ENCODE measurements at regions not wholly inside any gene's neighbourhood (a gene's known extent, or its start where the extent isn't known, plus 50 kb on each side); places are given as distances from the start of the nearest gene placed in this dataset.

DNA sequence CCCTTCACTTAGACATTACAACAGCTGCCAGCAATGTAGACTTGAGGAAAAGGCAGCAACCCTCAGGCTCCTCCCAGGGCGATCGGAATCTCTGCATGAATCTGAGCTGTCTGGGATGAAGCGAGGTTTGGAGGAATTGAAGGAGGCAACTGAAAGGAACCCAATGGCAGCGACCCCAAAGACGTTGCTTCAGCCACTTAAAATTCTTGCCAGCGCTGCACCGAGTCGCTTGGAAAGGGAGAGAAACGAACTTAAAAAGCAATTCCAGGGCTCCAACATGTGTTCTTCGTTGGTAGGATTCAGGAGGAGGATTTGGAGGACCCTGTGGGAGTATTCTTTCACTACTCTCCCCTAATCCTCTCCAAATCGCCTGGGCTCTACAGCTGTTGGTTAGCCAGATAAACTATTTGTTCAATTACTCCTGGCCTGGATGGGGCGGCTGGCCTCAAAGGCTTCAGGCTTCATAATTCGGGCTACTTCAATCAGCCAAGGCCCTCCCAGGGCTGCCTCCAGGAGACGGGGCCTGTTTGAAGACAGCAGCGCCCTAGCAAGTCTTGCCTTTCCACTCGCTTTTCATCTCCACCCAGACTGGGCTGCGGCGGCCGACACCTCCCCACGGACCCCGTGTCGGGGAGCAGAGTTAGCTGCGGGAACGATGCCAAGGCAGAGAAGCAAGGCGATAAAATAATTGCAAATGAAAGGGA lies 72.4 kb upstream of the TMEM45B start:
- ChIA-PET POLR2A (no interaction called here), CTCF (interaction anchor here (0.7 kb wide), 1 partner anchor 453 kb away, joined by 3 read pairs; no protein-coding TSS in a partner anchor)
- H3K36me3 ChIP-seq (ENCODE audit: control insufficient read depth, insufficient read depth, low read length), result no peaks in the 10 kb centered on the region
- in situ Hi-C loops (cut with HindIII; ENCODE audit: low pct_unique_long_range_greater_than_20kb, low sequenced_read_pairs) (no loop called here), intact Hi-C loops (cut with micrococcal nuclease; ENCODE audit: unreplicated experiment) (loop anchor here (10.0 kb wide), 1 partner anchor 628 kb away; no protein-coding TSS in a partner anchor)
- ATAC-seq (no peak; the same call in 1 of the 2 replicates), DNase-seq (ENCODE audit: low read depth, low spot score) (no peak)
- no peak overlapping the region for H3K27ac ChIP-seq (ENCODE audit: low read length)
- no peak overlapping the region for H3K4me3 ChIP-seq (ENCODE audit: low read depth in 2 of 2, low read length in 2 of 2)
- no peaks in the 10 kb centered on the region for H3K9me3 ChIP-seq (ENCODE audit: control insufficient read depth, insufficient read depth, low read depth, low read length)
- H3K27me3 ChIP-seq (ENCODE audit: control insufficient read depth, insufficient read depth, low read length), result no peaks in the 10 kb centered on the region
- H3K4me1 ChIP-seq (ENCODE audit: control insufficient read depth, insufficient read depth, low read length), result no peaks in the 10 kb centered on the region
- TF ChIP-seq, protein P1, sequence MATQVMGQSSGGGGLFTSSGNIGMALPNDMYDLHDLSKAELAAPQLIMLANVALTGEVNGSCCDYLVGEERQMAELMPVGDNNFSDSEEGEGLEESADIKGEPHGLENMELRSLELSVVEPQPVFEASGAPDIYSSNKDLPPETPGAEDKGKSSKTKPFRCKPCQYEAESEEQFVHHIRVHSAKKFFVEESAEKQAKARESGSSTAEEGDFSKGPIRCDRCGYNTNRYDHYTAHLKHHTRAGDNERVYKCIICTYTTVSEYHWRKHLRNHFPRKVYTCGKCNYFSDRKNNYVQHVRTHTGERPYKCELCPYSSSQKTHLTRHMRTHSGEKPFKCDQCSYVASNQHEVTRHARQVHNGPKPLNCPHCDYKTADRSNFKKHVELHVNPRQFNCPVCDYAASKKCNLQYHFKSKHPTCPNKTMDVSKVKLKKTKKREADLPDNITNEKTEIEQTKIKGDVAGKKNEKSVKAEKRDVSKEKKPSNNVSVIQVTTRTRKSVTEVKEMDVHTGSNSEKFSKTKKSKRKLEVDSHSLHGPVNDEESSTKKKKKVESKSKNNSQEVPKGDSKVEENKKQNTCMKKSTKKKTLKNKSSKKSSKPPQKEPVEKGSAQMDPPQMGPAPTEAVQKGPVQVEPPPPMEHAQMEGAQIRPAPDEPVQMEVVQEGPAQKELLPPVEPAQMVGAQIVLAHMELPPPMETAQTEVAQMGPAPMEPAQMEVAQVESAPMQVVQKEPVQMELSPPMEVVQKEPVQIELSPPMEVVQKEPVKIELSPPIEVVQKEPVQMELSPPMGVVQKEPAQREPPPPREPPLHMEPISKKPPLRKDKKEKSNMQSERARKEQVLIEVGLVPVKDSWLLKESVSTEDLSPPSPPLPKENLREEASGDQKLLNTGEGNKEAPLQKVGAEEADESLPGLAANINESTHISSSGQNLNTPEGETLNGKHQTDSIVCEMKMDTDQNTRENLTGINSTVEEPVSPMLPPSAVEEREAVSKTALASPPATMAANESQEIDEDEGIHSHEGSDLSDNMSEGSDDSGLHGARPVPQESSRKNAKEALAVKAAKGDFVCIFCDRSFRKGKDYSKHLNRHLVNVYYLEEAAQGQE (IDR thresholded peaks at IDR 0.05; ENCODE audit: insufficient read depth in 1 of 2, low read depth in 2 of 2, low read length in 1 of 2), result no peak
- TF ChIP-seq SIN3A (IDR thresholded peaks at IDR 0.05; ENCODE audit: borderline replicate concordance, insufficient read depth, low read depth, low read length) (no peak), POLR2AphosphoS5 (IDR thresholded peaks at IDR 0.05; ENCODE audit: low read depth, low read length) (no peak), TCF7L2 (IDR thresholded peaks at IDR 0.05; ENCODE audit: low read depth, low read length) (no peak)
- TF ChIP-seq, protein P2, sequence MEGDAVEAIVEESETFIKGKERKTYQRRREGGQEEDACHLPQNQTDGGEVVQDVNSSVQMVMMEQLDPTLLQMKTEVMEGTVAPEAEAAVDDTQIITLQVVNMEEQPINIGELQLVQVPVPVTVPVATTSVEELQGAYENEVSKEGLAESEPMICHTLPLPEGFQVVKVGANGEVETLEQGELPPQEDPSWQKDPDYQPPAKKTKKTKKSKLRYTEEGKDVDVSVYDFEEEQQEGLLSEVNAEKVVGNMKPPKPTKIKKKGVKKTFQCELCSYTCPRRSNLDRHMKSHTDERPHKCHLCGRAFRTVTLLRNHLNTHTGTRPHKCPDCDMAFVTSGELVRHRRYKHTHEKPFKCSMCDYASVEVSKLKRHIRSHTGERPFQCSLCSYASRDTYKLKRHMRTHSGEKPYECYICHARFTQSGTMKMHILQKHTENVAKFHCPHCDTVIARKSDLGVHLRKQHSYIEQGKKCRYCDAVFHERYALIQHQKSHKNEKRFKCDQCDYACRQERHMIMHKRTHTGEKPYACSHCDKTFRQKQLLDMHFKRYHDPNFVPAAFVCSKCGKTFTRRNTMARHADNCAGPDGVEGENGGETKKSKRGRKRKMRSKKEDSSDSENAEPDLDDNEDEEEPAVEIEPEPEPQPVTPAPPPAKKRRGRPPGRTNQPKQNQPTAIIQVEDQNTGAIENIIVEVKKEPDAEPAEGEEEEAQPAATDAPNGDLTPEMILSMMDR (IDR thresholded peaks at IDR 0.05), result no peak
- BruUV-seq (replicated peaks), result no TSS peak

- no peak overlapping the region for H3K27ac ChIP-seq (ENCODE audit: low read length)
- ATAC-seq, result no peak
- DNase-seq (ENCODE audit: low read depth, low spot score), result no peak
- no peaks in the 10 kb centered on the region for H3K4me1 ChIP-seq (ENCODE audit: control insufficient read depth, insufficient read depth, low read length)
- TF ChIP-seq, protein P2 (IDR thresholded peaks at IDR 0.05), result no peak
- TF ChIP-seq SIN3A (IDR thresholded peaks at IDR 0.05; ENCODE audit: borderline replicate concordance, insufficient read depth, low read depth, low read length) (no peak), POLR2AphosphoS5 (IDR thresholded peaks at IDR 0.05; ENCODE audit: low read depth, low read length) (no peak), TCF7L2 (IDR thresholded peaks at IDR 0.05; ENCODE audit: low read depth, low read length) (no peak)
- TF ChIP-seq, protein P1 (IDR thresholded peaks at IDR 0.05; ENCODE audit: insufficient read depth in 1 of 2, low read depth in 2 of 2, low read length in 1 of 2), result no peak
- no peaks in the 10 kb centered on the region for H3K27me3 ChIP-seq (ENCODE audit: control insufficient read depth, insufficient read depth, low read length)
- no TSS peak for BruUV-seq (replicated peaks)
- H3K4me3 ChIP-seq (ENCODE audit: low read depth in 2 of 2, low read length in 2 of 2), result no peak overlapping the region
- ChIA-PET POLR2A (no interaction called here), CTCF (no interaction called here)
- no peaks in the 10 kb centered on the region for H3K9me3 ChIP-seq (ENCODE audit: control insufficient read depth, insufficient read depth, low read depth, low read length)
- in situ Hi-C loops (cut with HindIII; ENCODE audit: low pct_unique_long_range_greater_than_20kb, low sequenced_read_pairs), result no loop called here
- intact Hi-C loops (cut with micrococcal nuclease; ENCODE audit: unreplicated experiment), result loop anchor here (10.0 kb wide), 1 partner anchor 632 kb away; no protein-coding TSS in a partner anchor
- H3K36me3 ChIP-seq (ENCODE audit: control insufficient read depth, insufficient read depth, low read length), result no peaks in the 10 kb centered on the region
Observed at GRCh38 chr11:129747071-129747470, 68.6 kb upstream of the TMEM45B start.
